ENCODE measurements at regions not wholly inside any gene's neighbourhood (a gene's known extent, or its start where the extent isn't known, plus 50 kb on each side); places are given as distances from the start of the nearest gene placed in this dataset.

DNA sequence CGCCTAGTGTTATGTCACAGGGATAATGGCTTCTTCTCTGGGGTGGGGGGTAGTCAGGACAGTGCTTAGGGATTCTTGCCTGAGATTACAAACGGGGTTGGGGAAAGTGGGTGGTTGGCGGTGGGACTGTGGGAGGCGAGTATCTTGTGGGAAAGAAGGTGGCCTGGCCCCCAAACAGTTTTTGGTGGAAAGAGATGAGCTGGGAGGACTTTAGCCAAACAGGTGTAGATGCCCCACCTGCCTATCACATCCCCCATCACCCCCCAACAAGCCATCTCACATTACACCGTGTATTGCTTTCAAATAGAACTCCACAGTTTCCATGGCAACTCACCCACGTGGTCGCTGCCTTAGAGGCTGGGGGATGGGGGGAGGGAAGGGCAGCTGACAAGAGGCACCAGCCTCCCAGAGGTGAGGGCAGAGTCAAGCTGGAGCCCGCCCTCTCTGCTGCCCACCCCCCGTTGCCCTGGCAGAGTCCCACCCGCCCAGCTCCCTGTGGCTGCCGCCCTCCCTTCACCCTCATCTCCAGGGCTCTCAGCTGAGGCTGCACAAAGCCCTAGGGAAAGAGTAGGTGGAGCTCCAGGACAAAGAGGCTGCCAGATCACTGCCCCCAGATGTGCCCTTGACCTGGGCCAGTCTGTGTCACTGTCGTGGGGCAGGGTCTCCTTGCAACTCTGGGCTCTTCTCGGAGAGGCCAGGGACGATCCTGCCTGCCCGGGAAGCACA lies 98.3 kb downstream of the LRRC74A start:
- DNase-seq, result no peak

DNA sequence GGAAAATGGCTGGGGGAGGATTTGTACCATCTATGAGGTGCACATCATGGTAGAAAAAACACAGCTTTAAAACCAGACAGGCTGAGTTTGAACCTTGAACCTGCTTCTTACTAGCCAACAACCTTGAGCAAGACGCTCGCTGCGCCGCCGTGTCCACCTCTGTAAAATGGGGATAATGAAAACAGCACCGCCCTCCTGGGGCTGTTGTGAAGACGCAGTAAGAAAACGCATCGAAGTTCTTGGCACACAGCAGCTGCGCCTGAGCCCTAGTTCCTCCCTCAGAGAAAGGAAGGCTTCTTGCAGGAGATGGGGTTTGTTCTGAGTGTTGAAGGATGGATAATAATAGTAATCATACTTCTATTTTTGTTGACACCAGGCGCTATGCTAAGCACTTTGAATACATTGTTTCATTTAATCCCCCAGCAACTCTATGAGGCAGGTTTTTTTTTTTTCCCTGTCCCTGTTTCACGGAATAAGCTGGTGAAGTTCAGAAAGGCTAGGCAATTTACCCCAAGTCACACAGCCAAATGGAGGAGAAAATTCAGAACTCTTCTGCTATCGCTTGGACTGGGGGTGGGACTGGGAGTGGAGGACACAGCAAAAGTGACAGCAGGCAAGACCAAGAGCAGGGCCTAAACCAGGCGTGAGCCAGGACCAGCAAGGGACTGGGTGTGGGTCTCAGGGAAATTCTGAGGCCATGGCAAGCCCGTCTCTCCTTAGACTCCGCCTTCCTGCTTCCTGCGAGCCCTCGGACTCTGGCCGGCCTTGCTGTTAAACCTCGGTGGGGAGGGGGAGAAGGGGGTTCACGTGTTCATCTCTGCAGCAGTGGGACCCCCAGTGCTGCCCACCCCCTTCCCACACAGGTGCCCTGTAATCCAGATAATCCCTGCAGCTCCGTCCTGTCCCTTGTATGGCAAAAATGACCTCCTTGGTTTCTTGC lies 97.5 kb downstream of the LRRC74A start:
- DNase-seq, result no peak

DNA sequence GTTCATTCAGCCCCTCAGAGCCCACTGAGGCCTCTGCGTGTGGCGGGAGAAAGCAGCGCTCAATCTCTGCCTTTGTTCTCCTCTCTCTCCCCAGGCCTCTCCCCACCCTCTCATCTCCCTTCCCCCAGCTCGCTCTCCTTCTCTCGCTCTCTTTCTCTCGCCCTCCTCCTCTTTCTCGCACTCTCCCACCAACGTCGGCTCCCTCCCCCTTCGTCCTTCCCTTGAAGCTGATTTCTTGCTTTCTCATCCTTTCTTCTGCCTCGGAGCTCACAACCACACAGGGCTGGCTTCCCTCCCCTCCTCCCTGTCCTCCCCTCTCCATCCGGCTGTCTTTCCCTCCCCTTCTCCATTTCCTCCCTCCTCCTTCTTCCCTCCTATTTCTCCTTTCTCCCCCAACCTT lies 96.4 kb downstream of the LRRC74A start:
- no peak for DNase-seq

DNA sequence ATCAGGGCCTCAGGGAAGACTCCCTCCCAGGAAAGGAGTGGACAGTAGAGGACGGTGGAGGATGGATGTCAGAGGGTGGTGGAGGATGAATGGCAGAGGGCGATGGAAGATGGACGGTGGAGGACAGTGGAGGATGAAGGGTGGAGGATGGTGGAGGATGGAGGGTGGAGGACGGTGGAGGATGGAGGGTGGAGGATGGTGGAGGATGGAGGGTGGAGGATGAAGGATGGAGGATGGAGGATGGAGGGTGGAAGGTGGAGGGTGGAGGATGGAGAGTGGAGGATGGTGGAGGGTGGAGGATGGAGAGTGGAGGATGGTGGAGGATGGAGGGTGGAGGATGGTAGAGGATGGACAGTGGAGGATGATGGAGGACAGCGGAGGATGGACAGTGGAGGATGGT lies 95.9 kb downstream of the LRRC74A start:
- no peak for DNase-seq

DNA sequence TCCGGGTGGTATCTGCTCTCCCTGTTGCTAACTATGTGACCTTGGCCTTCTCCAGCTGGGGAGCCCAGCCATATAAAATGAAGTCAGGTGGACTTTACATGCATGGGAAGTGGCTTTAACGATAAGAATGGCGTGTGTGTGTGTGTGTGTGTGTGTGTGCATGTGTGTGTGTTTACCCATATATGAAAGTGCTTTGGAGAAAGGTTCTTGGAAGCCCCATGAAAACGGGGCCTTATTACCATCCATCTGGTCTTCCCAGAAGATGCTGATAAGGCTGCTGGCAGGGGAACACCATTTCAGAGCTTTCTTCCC lies 94.8 kb downstream of the LRRC74A start:
- no peak for DNase-seq

DNA sequence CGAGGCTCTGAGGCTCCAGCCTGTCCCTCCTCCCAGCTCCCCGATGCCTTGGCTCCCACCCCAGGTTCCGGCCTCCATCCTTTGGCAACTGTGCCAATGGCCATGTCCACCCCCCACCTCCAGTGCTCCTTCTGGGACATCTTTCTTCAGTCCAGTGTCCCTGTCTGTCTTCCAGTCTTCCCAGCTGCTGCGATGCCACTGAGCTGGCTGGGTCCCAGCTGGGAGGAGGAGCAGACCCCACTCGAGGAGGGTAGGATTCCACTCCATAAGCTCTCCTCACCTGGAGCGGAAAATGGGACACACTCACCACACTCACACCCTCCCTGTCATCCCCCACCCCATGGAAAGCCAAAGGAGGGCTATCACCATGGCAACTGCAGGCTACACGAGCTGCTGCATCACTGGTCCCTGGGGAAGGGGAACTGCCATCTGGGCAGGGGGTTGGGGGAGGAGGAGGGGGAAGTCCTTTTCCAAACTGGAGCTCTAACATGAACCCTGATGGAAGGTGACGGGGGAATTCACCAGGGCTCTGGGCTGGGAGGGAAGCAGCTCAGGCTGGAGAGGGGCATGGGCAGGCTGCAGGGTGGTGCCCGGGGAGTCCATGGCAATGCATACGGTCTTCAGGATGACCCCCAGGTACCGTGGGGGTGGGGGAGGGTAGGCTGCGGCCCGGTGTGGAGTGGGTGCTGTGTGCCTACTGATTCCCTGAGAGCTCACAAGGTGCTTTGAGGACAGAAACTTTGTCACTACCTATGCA lies 94.3 kb downstream of the LRRC74A start:
- DNase-seq, result no peak

DNA sequence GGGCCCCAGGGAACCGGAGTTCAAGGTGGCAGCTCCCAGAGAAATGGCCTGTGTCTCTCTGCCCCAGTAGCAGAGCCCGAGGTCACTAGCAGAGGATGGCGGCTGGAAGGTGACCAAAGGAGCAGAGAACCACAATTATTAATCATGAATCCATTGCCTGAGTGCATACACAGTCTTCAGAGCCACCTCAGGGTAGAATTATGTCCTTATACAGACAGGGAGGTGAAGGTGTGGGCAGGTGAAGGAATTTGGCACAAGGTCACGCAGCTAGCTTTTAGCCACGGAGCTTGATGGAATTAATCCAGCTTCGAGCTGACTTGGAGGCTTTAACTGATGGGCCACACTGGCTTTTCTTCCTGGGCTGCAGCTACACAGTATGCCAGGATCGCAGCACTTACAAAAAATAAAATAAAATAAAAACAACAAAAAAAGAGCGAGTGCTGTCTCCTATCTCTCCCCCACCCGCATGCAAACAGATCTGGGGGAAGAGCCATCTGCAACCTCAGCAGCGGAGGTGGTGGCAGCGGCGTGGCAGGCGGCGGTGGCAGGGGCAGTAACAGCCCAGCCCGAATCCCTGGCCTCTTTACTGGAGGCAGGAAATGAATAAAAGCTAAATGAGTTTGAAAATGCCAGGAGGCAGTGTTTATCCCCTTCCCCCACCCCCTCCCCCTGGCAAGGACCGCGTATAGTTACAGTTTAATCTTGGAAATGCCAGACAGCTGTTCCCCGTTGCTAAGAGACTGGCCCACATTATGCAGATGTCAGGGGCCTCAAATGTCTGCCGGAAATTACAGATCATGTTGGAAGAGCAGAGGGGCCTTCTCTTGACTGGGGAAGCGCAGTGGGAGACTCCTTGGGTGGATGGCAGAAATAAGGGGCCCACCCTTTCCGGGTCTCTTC lies 93.5 kb downstream of the LRRC74A start:
- no peak for DNase-seq

Measured in 8988T (cell line).